Lung microvascular endothelial cell (primary cell): ENCODE measurements at regions not wholly inside any gene's neighbourhood (a gene's known extent, or its start where the extent isn't known, plus 50 kb on each side); places are given as distances from the start of the nearest gene placed in this dataset.
A peak's percentile ranks its signal among the peaks of the same experiment; 100 is the strongest.
"Not testable (repeated sequence)": the region's sequence is repeated elsewhere in the genome, so short reads cannot be mapped to it uniquely, and the experiment has no call there.

ENCODE experiments used
- DNase-seq, 2 donors: peaks; one replicate each; pipeline versions ENCODE4 v3.0.0 to v3.0.0-alpha.2; 2010; ENCODE audit warnings: low read depth in 2 of 2

DNA sequence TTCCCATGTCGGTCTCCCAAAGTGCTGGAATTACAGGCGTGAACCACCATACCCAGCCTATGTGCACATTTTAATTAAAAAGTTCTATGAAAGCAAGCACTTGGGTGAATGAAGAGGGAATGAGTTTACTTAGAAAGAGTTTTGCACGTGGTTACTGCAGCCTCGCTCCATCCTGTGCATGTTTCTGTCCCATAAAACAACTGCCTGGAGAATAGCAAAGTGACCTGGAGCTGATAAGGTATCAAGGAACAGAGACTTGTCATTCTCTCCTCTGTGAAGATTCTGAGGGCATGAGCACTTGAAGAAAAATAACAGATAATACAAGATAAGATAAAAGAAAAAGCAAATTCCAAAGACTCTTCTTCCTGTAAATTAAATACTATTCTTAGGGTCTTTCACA, 112.2 kb upstream of the JCAD start:
- no peak for DNase-seq

DNA sequence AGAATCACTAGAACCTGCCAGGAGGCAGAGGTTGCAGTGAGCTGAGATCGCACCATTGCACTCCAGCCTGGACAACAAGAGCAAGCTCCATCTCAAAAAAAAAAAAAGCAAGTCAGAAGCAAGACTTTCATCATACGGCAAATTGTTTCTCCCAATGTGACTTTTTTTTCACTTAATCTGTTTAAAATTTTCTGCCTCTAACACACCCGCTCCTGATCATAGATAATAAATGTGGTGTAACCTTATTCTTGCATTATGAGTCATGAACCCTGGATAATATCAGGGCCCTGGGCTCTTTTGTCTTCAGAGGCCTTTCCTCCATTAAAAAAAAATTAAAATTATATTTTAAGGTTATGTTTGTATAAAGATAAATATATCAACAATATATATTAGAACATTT, 111.4 kb upstream of the JCAD start:
- DNase-seq: no peak

DNA sequence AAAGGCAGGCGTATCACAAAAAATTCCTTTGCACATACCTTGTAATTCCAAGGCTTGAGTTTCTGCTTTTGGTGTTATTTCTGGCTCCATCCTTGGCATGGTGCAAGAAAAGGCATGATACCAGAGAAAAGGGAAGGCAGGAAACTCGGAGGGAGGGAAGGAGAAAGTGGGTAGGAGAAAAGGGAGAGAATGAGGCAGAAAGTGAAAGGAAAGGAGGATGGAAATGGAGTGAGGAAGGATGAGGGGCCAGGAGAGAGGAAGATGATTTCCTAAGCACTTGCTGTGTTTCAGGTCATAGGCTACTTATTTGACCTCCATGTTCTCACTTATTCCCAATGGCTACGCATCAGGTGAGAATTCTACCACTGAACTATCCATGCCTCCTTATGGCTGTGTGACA, 110.8 kb upstream of the JCAD start:
- no peak for DNase-seq

DNA sequence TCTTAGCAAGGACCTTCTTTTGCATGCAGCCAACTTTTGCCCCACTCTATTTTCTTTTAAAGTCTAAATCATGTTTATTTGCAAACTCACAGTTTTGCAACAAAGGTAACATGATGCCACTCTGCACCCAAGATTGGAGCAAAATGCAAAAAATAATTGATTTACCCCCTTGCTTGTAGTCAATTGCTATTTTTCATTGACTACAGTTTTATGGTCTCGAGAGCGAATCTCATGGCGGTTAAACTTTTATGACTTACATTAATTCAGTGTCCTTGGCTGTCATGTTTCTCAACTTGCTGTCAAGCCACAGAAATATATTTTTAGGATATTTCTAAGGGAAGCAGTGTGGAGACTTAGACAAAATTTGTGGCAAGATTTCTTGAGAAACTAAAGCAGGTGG, 110.0 kb upstream of the JCAD start:
- no peak for DNase-seq

DNA sequence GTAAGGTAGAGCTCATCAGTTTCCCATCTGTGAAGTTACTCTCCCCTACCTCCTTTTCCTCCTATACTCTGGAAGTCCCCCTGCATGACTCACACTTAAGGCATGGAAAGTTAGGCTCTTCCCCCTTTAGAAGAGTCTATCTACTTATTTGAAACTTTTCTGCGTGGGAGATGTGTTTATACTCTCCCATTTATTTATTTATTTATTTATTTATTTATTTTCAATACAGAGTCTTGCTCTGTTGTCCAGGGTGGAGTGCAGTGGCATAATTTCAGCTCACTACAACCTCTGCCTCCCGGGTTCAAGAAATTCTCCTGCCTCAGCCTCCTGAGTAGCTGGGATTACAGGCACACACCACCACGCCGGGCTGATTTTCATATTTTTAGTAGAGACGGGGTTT, 107.5 kb upstream of the JCAD start:
- DNase-seq: peak in 1 of 2 donors; percentile 9

DNA sequence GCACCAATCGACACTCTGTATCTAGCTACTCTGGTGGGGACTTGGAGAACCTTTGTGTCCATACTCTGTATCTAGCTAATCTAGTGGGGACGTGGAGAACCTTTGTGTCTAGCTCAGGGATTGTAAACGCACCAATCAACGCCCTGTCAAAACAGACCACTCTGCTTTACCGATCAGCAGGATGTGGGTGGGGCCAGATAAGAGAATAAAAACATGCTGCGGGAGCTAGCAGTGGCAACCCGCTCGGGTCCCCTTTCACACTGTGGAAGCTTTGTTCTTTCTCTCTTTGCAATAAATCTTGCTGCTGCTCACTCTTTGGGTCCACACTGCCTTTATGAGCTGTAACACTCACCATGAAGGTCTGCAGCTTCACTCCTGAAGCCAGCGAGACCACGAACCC, 104.0 kb upstream of the JCAD start:
- not testable (repeated sequence) for DNase-seq

DNA sequence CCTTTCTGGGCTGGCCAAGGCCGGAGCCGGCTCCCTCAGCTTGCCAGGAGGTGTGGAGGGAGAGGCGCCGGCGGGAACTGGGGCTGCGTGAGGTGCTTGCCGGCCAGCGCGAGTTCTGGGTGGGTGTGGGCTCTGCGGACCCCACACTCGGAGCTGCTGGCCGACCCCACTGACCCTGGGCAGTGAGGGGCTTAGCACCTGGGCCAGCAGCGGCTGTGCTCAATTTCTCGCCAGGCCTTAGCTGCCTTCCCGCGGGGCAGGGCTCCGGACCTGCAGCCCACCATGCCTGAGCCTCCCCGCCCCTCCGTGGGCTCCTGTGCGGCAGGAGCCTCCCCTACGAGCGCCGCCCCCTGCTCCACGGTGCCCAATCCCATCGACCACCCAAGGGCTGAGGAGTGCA, 103.4 kb upstream of the JCAD start:
- DNase-seq: not testable (repeated sequence)

DNA sequence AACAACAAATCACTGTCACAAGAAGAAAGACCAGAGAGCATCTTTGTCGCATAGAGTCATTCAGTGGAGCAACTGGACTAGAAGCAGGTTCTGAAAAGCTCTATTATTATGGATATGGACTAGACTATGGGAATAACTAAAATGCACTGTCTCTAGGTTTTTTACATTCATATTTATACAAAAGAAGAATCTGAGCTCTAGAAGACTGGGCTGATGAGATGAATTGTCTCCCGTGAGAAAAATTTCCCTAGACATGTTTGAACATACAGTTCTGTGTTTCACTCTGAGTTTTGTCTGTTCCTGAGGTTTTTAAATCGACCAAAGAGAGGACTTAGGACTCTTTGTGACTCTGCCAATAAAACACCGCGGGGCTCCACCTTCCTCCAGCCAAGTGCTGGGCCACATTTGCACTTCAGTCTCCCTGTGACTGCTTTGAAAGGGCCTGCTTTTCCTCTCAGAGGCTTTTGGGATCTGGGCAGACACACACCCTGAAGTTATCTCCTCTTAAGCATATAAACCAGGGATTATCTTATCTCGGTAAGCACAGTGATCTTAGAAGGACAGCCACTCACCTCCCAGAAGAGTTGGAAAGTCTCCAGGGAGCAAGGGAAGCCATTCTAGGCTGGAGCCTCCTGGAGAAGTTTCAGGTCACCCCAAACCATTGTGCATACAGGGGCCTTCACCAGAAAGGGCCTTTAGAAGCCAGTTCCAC, 101.0 kb upstream of the JCAD start:
- no peak for DNase-seq

DNA sequence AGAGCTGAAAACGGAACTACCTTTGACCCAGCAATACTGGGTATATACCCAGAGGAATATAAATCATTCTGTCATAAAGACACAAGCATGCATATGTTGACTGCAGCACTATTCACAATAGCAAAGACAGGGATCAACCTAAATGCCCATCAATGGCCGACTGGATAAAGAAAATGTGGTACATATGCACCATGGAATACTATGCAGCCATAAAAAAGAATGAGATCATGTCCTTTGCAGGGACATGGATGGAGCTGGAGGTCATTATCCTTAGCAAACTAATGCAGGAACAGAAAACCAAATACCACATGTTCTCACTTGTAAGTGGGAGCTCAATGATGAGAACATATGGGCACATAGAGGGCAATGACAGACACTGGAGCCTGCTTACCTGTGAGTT, 100.2 kb upstream of the JCAD start:
- DNase-seq: not testable (repeated sequence)

DNA sequence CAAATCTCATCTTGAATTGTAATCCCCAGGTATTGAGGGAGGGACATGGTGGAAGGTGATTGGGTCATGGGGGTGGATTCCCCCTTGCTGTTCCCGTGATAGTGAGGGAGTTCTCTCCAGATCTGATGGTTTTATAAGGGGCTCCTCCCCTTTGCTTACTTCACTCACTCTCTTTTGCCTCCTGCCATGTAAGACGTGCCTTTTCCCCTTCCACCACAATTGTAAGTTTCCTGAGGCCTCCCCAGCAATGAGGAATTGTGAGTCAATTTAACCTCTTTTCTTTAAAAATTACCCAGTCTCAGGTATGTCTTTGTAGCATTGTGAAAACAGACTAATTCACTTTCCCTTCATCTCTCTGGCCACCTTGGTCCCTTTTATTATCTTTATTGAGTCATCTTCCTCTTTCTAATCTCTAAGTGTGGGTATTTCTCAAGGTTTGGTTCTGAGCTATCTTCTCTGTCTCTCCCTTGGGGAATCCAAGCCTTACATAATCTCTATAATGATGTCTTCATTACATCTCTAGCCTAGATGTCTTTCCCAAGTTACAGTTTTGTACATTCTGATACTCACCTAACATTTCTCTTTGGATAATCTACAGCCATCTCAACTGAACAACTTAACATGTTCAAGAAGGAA, 99.1 kb upstream of the JCAD start:
- DNase-seq: no peak

DNA sequence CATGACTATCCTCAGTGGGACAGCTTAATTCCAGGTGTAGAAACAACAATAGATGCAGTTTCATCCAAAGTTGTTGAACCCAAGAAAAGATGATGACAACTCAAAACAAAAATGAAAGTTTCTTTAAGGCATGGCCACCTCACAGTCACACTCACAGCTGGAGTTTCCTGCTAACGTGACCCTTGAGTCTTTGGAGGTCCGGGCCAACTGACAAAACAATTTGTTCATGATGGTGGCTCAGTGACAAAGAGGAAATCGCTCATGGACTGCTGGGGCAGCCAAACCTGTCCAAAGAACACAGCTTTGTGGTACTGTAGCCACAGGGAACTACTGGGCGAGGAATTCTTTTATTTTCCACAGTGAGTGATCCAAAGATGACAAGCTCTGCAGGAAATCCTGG, 96.0 kb upstream of the JCAD start:
- DNase-seq: peak; percentile 92 to 93

DNA sequence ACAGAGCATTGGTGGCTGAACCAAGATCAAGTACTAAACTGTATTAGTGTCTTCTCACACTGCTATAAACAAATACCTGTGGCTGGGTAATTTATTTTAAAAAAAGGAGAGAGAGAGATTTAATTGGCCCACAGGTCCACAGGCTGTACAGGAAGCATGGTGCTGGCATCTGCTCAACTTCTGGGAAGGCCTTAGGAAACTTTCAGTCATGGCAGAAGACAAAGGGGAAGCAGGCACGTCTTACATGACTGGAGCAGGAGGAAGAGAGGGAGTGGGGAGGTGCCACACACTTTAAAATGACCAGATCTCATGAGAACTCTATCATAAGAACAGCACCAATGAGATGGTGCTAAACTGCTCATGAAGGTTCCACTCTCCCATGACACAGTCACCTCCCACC, 95.2 kb upstream of the JCAD start:
- peak; percentile 42 to 55 for DNase-seq

DNA sequence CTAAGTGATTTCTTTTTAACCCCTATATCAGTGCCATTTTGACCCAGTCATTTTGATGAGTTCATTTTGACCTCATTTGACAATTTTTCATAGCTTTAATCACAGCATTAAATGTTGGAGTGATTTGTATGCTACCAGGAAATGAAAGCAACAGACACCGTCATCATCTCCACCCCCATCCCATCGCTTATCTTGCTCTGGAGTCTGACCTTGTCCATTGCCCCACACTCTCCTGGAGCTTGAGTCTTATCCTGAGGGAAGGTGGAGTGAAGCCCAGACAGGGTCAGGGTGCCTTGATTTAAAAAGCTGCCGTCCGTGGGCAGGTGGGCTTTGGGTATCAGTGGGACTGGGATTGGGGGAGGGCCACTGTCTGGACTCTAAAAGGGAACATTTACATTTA, 94.7 kb upstream of the JCAD start:
- no peak for DNase-seq

DNA sequence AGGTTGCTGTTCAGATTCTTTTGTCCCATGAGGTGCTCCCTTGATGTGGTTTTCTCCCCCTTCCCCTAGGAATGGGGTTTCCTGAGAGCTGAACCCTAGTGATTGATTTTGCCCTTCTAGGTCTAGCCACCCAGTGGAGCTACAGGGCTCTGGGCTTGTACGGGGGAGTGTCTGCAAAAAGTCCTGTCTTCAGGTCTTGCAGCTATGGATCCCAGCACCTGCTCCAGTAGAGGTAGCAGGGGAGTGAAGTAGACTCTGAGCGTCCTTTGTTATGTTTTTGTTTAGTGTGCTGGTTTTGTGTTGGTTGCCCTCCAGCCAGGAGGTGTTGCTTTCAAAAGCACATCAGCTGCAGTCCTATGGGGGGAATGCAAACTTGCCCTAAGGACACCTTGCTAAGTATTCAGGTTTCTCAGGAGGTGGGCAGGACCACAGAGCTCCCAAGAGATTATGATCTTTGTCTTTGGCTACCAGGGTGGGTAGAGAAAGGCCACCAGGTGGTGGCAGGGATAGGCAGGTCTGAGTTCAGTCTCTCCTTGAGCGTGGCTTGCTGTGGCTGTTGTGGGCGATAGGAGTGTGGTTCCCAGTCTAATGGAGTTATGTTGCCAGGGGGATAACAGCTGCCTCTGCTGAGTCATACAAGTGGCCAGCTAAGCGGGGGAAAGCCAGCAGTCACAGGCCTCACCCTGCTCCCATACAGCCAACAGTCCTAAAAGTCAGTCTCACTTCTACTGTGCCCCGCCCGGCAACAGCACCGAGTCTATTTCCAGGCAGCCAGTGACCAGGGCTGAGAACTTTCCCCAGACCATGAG, 92.4 kb upstream of the JCAD start:
- peak; percentile 69 to 89 for DNase-seq

DNA sequence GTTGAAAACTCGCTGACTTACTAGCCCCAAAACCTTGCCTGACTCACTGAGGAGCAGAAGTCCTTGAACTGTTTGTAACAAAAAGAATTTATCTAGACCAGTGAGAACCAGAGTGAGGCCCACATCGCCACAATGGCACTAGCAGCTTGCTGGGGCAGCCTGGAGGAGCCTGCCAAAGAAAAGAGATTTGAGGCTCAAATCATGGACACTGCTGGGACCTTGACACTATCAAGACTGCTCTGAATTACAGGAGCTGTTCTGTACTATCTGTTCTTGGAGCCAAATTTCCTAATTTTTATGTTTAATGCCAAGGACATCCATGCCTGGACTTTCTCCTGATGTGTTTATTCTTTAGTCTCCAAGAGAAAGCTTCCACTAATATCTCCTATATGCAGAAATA, 82.0 kb upstream of the JCAD start:
- no peak for DNase-seq

DNA sequence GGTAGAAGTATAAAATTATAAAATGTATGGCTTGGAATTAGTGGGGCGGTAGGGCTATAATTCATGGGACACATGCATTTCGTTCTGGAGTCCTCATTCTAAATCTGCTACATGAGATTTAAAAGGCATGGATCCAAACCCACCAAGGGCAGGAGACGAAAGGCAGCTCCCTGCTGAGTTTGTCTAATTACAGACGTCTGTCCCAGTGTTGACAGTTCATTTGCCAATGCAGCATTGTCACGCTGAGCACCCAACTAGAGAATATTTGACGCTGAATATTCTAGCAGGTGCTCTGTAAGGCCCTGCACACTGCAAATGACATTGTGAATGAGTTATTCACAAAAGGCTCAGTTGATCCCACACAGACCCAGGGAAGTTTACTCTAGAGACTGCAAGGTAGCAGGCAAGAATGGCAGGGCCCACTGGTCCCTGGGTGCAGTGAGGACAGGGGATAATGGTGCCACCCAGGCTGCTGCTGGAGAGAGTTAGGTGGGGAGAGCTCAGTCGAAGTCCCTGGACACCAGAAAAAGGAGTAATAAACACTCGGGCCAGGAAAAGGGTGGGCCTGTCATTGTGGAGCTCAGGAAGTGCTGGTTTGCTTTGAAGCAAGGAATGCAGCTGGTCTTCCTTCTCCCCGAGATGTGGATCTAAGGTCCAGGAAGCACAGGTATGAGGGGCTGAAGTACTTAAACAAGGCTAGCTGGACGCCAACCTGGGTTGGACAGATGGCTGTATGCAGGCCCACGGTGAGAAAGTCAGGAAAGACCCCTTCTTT, 75.0 kb upstream of the JCAD start:
- peak in 1 of 2 donors; percentile 31 for DNase-seq

DNA sequence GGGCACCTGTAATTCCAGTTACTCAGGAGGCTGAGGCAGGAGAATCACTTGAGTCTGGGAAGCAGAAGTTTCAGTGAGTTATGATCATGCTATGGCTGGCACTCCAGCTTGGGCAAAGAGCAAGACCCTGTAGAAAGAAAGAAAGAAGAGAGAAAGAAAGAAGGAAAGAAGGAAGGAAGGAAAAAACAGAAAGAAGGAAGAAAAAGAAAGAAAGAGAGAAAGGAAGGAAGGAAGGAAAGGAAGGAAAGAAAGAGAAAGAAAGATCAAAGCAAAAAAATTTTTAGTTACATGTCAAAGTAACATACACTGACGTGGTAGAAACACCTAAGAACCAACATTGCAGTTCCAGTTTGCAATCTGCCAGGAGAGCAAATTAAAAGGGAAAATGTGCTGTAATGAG, 73.8 kb upstream of the JCAD start:
- no peak for DNase-seq

DNA sequence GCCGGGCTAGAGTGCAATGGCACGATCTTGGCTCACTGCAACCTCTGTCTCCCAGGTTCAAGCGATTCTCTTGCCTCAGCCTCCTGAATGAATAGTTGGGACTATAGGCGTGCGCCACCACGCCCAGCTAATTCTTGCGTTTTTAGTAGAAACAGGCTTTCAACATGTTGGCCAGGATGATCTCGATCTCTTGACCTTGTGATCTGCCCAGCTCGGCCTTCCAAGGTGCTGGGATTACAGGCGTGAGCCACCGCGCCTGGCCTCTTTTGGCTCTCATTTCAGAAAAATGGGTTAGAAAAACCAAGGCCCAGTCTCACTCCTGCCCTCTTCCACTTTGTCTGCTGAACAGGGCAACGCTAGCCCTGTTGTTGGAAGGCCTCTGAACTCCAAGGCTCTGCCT, 72.0 kb upstream of the JCAD start:
- DNase-seq: not testable (repeated sequence)

DNA sequence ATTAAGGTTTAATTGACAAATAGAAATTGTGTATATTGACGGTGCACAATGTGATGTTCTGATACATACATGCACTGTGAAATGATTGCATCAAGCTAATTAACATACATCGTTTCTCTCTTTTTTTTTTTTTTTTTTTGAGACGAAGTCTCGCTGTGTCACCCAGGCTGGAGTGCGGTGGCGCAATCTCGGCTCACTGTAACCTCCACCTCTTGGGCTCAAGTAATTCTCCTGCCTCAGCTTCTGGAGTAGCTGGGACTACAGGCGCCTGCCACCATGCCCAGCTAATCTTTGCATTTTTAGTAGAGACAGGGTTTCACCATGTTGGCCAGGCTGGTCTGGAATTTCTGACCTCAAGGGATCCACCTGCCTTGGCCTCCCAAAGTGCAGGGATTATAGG, 69.9 kb upstream of the JCAD start:
- DNase-seq: not testable (repeated sequence)

DNA sequence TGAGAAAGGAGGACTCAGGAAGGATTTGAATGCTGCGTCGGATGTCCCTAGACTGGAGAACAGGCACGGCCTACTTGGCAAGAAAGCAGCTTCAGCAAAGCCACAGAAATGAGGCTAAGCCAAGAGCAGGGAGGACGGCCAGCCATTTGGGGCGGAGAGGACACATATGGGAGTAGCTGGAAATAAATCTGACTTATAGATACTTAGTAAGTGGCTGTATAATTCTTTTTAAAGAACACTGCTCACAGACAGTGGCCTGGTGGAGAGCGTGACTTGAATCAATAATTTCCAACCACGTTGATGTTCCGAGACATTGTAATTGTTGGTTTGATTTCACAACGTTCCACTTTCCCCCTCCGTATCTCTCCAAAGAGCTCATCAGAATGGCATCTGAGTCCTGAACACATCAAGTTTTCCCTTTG, 67.7 kb upstream of the JCAD start:
- DNase-seq: no peak

DNA sequence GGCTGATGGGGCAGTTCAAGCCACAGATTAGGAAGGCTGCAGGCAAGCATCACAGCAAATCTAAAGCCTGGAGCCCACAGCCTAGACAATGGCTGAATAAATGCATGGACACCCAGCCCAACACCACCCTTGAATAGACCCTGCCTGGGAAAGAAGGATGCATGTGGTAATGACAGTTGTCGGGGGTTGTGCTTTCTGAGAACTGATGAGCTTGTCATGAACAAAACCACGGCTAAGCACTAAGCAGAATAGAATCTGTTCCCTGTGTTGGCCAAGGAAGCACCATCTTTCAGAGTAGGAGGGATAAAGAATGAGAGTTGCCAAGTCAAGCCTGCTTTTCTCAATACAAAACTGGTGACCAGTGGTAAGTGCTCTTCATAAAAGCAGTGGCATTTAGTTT, 66.1 kb upstream of the JCAD start:
- DNase-seq: no peak

DNA sequence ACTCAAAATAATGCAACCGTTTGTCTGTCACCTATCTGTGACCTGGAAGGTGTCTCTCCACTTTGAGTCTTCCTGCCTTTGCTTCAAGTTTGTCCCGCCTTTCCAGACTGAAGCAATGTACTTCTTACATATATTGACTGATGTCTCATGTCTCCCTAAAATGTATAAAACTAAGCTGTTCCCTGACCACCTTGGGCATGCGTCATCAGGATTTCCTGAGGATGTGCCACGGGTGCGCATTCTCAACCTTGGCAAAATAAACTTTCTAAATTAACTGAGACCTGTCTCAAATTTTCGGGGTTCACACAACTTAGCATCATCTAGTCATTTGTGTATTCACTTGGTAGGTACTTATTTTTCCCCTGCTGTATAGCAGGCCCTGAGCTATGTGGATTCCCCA, 65.3 kb upstream of the JCAD start:
- DNase-seq: peak; percentile 28 to 74
